ENCODE measurements at regions not wholly inside any gene's neighbourhood (a gene's known extent, or its start where the extent isn't known, plus 50 kb on each side); places are given as distances from the start of the nearest gene placed in this dataset.

DNA sequence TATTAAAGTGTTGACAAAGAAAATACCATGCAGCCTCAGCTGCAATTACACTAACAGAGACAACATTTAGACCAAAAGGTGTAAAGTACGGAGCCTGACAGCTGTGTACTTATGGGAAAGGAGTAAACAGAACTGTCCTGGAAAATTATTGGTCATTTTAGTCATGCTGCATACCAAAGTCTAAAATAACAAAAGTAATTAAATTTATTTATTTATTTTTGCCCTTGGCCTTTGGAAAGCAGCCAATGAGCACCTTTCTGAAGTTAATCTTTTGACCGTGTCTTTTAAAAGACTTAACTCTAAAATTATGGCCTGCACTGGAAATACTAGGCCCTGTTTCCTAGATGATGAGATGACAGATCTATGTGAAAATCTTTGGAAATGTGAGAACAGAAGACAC lies 597.6 kb downstream of the NXPH1 start:
- TF ChIP-seq POLR2AphosphoS5 (IDR thresholded peaks at IDR 0.05; ENCODE audit: low read depth, low read length) (no peak), TAF1 (IDR thresholded peaks at IDR 0.05; ENCODE audit: borderline replicate concordance, insufficient read depth, low read length) (no peak), SIN3A (IDR thresholded peaks at IDR 0.05; ENCODE audit: borderline replicate concordance, insufficient read depth, low read length) (no peak)
- TF ChIP-seq, protein P1, sequence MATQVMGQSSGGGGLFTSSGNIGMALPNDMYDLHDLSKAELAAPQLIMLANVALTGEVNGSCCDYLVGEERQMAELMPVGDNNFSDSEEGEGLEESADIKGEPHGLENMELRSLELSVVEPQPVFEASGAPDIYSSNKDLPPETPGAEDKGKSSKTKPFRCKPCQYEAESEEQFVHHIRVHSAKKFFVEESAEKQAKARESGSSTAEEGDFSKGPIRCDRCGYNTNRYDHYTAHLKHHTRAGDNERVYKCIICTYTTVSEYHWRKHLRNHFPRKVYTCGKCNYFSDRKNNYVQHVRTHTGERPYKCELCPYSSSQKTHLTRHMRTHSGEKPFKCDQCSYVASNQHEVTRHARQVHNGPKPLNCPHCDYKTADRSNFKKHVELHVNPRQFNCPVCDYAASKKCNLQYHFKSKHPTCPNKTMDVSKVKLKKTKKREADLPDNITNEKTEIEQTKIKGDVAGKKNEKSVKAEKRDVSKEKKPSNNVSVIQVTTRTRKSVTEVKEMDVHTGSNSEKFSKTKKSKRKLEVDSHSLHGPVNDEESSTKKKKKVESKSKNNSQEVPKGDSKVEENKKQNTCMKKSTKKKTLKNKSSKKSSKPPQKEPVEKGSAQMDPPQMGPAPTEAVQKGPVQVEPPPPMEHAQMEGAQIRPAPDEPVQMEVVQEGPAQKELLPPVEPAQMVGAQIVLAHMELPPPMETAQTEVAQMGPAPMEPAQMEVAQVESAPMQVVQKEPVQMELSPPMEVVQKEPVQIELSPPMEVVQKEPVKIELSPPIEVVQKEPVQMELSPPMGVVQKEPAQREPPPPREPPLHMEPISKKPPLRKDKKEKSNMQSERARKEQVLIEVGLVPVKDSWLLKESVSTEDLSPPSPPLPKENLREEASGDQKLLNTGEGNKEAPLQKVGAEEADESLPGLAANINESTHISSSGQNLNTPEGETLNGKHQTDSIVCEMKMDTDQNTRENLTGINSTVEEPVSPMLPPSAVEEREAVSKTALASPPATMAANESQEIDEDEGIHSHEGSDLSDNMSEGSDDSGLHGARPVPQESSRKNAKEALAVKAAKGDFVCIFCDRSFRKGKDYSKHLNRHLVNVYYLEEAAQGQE (IDR thresholded peaks at IDR 0.05; ENCODE audit: insufficient read depth in 1 of 2, low read depth in 2 of 2, low read length in 2 of 2) = no peak

All from PFSK-1 (cell line).